SH-SY5Y (cell line): ENCODE measurements at regions not wholly inside any gene's neighbourhood (a gene's known extent, or its start where the extent isn't known, plus 50 kb on each side); places are given as distances from the start of the nearest gene placed in this dataset.

ENCODE experiments used
- GATA2 ChIP-seq: IDR thresholded peaks from 2 replicates; pipeline ENCODE4 v1.6.1; 2011; ENCODE audit warnings: mild to moderate bottlenecking, low read depth, low read length
- GATA3 ChIP-seq: IDR thresholded peaks from 2 replicates; pipeline ENCODE4 v1.6.1; 2011; ENCODE audit warnings: low read depth, mild to moderate bottlenecking, low read length, moderate library complexity

- TF ChIP-seq GATA3: no peak
- TF ChIP-seq GATA2: no peak
Measured at GRCh38 chr5:39905356-39905755, 480.6 kb upstream of the DAB2 start.

- TF ChIP-seq GATA3 (no peak), GATA2 (no peak)
Measured at GRCh38 chr5:39902626-39903025, 477.8 kb upstream of the DAB2 start.

DNA sequence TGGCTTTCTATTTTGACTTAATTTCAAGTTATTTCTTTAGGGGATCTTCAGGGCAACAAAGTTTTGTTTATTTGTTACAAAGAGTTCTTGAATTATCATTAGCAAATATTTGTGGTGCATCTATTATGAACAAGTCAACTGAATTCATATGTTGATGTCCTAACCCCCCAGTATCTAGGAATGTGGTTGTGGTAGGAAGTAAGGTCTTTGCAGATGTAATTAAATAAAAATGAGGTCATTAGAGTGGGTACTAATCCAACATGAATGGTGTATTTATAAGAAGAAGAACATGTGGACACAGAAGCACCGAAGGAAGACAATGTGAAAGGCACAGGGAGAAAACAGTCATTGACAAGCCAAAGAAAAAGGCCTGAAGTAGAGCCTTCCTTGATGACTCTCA lies 474.0 kb upstream of the DAB2 start:
- no peak for TF ChIP-seq GATA2
- TF ChIP-seq GATA3: no peak

- no peak for TF ChIP-seq GATA2
- TF ChIP-seq GATA3: no peak
Measured at GRCh38 chr5:39896706-39897105, 471.9 kb upstream of the DAB2 start.

DNA sequence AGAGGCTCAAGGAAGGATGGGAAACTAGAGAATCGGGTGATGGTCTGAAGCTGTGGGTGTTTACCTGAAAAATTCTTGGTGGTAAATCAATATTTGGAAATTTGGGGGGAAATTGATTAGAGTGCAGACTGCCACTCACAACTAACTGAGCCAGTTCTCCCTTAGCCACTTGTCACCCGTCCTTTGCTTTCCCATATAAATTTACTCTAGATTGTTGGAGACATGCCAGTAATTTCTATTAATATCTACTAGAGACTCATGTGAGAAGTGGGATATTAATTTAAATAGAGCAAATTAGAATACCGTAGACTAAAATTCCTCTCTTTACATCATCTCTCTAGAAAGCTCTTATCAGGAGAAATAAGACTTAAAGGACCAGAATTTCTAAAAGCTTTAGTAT lies 471.3 kb upstream of the DAB2 start:
- no peak for TF ChIP-seq GATA2
- TF ChIP-seq GATA3: no peak

DNA sequence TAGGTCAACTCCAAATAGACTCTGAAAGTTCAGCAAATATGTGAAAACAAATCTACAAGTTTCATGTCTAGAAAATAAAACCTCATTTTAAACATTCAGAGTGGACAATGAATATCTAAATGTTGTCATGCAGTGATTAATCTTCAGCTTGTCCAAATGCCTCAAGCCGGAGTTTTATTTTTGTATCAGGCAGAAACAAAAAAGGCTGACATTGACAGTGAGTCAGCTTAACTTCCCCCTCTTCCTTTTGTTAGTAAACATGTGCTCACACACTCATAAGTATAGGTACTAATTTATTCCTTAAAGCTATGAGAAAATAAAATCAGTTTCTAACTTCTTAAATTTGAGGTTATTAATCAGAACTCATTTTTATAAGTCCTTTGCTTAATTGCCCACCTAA lies 467.9 kb upstream of the DAB2 start:
- TF ChIP-seq GATA2 (no peak), GATA3 (no peak)

- TF ChIP-seq GATA3: no peak
- TF ChIP-seq GATA2: no peak
Measured at GRCh38 chr5:39891376-39891775, 466.6 kb upstream of the DAB2 start.

DNA sequence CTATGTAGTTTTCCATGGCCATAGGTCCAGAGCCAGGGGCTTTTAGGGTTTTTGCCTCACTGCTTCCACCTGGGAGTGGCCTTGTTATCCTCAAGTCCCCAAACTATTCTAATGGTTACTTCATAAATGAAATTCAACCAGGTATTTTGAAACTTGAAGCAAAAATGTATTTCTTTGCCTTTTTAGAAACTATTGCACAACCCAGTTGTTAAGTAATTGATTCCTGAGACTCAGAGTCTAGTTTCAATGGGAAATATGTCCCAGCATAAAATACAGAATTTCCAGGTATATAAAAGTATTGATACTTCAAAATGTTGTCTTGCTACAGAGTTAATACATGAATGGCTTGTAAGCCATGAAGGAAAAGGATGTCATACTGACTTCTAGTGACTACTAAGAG lies 456.2 kb upstream of the DAB2 start:
- TF ChIP-seq GATA2: no peak
- TF ChIP-seq GATA3: no peak

DNA sequence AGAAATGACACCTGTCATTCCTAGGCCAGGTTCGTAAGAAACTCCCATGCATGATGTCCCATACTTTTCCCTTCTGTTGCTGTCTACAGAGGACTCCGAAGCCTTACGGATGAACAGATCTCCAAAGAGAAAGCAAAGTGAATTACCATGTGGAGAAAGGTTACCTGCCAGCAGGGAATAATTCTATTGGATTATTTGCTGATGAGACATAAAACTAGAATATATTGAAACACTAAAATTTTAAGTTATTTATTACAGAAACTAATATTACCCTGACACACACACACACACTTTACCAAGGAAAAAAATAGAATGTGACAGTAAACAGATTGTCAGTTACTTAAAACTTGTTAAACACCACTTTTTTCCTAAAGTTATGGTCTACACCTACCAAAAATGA lies 452.7 kb upstream of the DAB2 start:
- no peak for TF ChIP-seq GATA2
- TF ChIP-seq GATA3: no peak

DNA sequence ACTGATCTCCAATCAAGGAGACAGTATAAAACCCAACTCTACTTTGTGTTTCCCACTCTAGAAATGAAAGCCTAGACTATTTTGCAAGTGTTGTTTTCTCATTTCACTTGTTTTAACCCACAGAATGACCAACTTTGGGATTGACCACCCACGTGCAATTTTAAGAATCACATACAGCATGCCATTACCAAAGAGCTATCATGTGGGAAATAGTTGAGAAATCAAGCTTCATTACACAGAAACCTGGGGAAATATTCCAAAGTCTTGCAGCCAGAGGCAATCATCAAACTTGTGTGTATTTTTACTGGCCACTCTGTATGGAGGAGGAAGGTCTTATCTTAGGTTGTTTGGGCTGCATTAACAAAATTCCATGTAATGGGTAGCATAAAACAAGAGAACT lies 451.4 kb upstream of the DAB2 start:
- TF ChIP-seq GATA2 (no peak), GATA3 (no peak)

- TF ChIP-seq GATA3 (no peak), GATA2 (no peak)
Measured at GRCh38 chr5:39870137-39870536, 445.4 kb upstream of the DAB2 start.

DNA sequence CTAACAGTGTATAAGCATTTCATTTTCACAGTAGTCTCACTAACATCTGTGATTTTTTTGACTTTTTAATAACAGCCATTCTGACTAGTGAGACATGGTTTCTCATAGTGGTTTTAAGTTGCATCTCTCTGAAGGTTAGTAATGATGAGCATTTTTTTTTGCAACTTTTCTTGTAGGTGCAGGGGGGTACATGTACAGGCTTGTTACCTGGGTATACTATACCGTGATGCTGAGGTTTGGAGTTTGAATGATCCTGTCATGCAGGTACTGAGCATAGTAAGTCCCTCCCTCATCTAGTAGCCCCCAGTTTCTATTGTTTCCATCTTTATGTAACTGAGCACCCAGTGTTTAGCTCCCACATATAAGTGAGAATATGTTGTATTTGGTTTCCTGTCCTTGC lies 444.6 kb upstream of the DAB2 start:
- TF ChIP-seq GATA2: no peak
- TF ChIP-seq GATA3: no peak

DNA sequence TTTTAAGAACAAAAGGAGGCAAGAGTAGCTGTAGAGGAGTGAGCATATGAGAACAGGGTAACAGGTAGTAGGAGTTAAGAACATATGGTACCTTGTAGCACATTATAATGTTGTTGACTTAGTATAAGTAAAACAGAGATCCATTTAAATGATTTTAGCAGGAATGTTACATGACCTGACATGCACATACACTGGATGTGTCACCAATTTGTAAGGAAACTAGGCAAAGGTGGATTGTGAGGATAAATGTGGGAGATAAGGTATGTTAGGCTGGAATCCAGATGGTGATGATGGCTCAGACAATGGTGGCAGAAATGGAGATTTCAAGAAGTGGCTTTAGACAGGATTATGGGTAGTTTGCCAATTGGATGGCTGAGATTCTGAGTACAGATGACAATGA lies 443.1 kb upstream of the DAB2 start:
- TF ChIP-seq GATA2 (no peak), GATA3 (no peak)

- TF ChIP-seq GATA3 (no peak), GATA2 (no peak)
Measured at GRCh38 chr5:39863926-39864552, 439.3 kb upstream of the DAB2 start.

- TF ChIP-seq GATA3: no peak
- no peak for TF ChIP-seq GATA2
Measured at GRCh38 chr5:39857041-39857440, 432.3 kb upstream of the DAB2 start.
